K562 (cell line): ENCODE measurements at regions not wholly inside any gene's neighbourhood (a gene's known extent, or its start where the extent isn't known, plus 50 kb on each side); places are given as distances from the start of the nearest gene placed in this dataset.

Experiments
- ATAC-seq: fragments of 200-7000 bp; cut with Tn5 transposase; 3 replicates; pipeline ENCODE4 v1.9.1; 2020; ENCODE audit warnings: moderate library complexity
- BruUV-seq: library from RNA; stranded (reverse); fragments of 400-500 nt; replicated peaks from 2 replicates; lab custom pipeline; 2021; lab: Mats Ljungman, UMichigan
- CTCF ChIA-PET: fragments of 300-600 bp; formaldehyde crosslinking; extraction: SDS; loops from one replicate; lab custom pipeline; 2021; ENCODE audit warnings: low intra/inter-chr PET ratio; lab: Yijun Ruan, JAX
- POLR2A ChIA-PET: fragments of 300-600, 350-650 bp; sonication (Branson Sonifier 250); formaldehyde crosslinking; extraction: SDS; loops from one replicate; lab custom pipeline; 2021; ENCODE audit warnings: antibody characterized with exemption, inconsistent platforms; lab: Yijun Ruan, JAX
- DNase-seq, 4 experiments: peaks; one replicate each; pipeline versions ENCODE4 v3.0.0 to v3.0.0-alpha.2; 2011 to 2018; ENCODE audit warnings: low spot score in 3 of 4, mixed read lengths in 3 of 4; ENCODE audit errors: extremely low read depth in 1 of 4
- FAIRE-seq: peaks from 2 replicates; lab custom pipeline; 2011; peaks lifted over from hg19 to GRCh38; lab: Jason Lieb, UNC
- H2AFZ ChIP-seq: 2 replicates; pipeline ENCODE4 v1.6.0; 2011; ENCODE audit warnings: low read depth, low read length, control low read depth, inconsistent platforms
- H3K27ac ChIP-seq: fragments of 200-600 bp; 3 replicates; pipeline ENCODE4 v1.8.0; 2011; ENCODE audit warnings: low read depth, mild to moderate bottlenecking, control low read depth, inconsistent platforms, low read length, moderate library complexity, mixed read lengths; ENCODE audit errors: extremely low read depth
- H3K27me3 ChIP-seq, 2 experiments: fragments of 300-600 bp in 1 of 2; 2 replicates in 1 of 2; 3 replicates in 1 of 2; pipeline versions ENCODE4 v1.6.0 to v1.8.0; 2011; ENCODE audit warnings: inconsistent platforms in 2 of 2, low read length in 2 of 2, mild to moderate bottlenecking in 1 of 2, mixed read lengths in 1 of 2, moderate library complexity in 1 of 2; ENCODE audit not compliant: control insufficient read depth in 2 of 2, insufficient read depth in 2 of 2
- H3K36me3 ChIP-seq: fragments of 300-600 bp; 3 replicates; pipeline ENCODE4 v1.8.0; 2011; ENCODE audit warnings: mild to moderate bottlenecking, low read length, inconsistent platforms; ENCODE audit not compliant: control insufficient read depth, insufficient read depth
- H3K4me1 ChIP-seq, 2 experiments: fragments of 200-600 bp in 1 of 2; replicated peaks in 1 of 2; 2 replicates in 1 of 2; 3 replicates in 1 of 2; pipeline versions ENCODE4 v1.5.1 to v1.8.0; 2011; ENCODE audit warnings: inconsistent platforms in 2 of 2, low read length in 2 of 2, mild to moderate bottlenecking in 1 of 2, mixed read lengths in 1 of 2, moderate library complexity in 1 of 2; ENCODE audit not compliant: control insufficient read depth in 2 of 2, insufficient read depth in 2 of 2
- H3K4me2 ChIP-seq: 2 replicates; pipeline ENCODE4 v1.6.1; 2011; ENCODE audit warnings: low read length, control low read depth, inconsistent platforms, mixed read lengths; ENCODE audit not compliant: insufficient read depth
- H3K4me3 ChIP-seq: fragments of 200-600 bp; sonication (generic), shearing (Covaris generic); 2 replicates; pipeline ENCODE4 v1.5.1; 2016; ENCODE audit warnings: control low read depth, inconsistent platforms
- H3K79me2 ChIP-seq: fragments of 200-600 bp; 3 replicates; pipeline ENCODE4 v1.8.0; 2011; ENCODE audit warnings: low read length, inconsistent platforms; ENCODE audit not compliant: control insufficient read depth, insufficient read depth
- H3K9ac ChIP-seq, 2 experiments: 2 replicates each; pipeline versions ENCODE4 v1.6.0 to v1.6.1; 2011; ENCODE audit warnings: low read depth in 2 of 2, low read length in 2 of 2, control low read depth in 1 of 2, inconsistent platforms in 1 of 2, mild to moderate bottlenecking in 1 of 2, mixed read lengths in 1 of 2; ENCODE audit not compliant: insufficient read depth in 1 of 2
- H3K9me1 ChIP-seq: one replicate; pipeline ENCODE4 v1.6.0; 2011; ENCODE audit warnings: inconsistent platforms, mild to moderate bottlenecking, low read length, moderate library complexity; ENCODE audit not compliant: control insufficient read depth, insufficient read depth
- H3K9me3 ChIP-seq: replicated peaks from 2 replicates; pipeline ENCODE4 v1.5.1; 2011; ENCODE audit warnings: low read depth, low read length, inconsistent platforms; ENCODE audit not compliant: control insufficient read depth, insufficient read depth
- H4K20me1 ChIP-seq: replicated peaks from 2 replicates; pipeline ENCODE4 v1.6.1; 2011; ENCODE audit warnings: low read length, inconsistent platforms, mixed read lengths; ENCODE audit not compliant: control insufficient read depth, insufficient read depth
- CBFB ChIP-seq: sonication (generic); formaldehyde crosslinking; IDR thresholded peaks from 2 replicates; pipeline ENCODE4 v1.4.0; 2020; ENCODE audit warnings: mild to moderate bottlenecking, missing genetic modification reagents
- CREB1 ChIP-seq, 2 experiments: sonication (generic) in 1 of 2; formaldehyde crosslinking in 1 of 2; IDR thresholded peaks; 2 replicates each; pipeline versions ENCODE4 v1.6.1 to v1.8.0; 2012 to 2022; ENCODE audit warnings: inconsistent platforms in 1 of 2, mild to moderate bottlenecking in 1 of 2, missing genetic modification reagents in 1 of 2, moderate library complexity in 1 of 2
- ETV5 ChIP-seq: sonication (generic); formaldehyde crosslinking; IDR thresholded peaks from 2 replicates; pipeline ENCODE4 v1.4.0; 2020; ENCODE audit warnings: low read depth, mild to moderate bottlenecking, missing genetic modification reagents
- FOS ChIP-seq: IDR thresholded peaks from 3 replicates; pipeline ENCODE4 v1.6.1; 2011; ENCODE audit not compliant: insufficient read length; ENCODE audit errors: extremely low read depth
- FOXA3 ChIP-seq, 2 experiments: fragments of 450-650 bp in 1 of 2; sonication (generic) in 1 of 2; formaldehyde crosslinking; IDR thresholded peaks in 1 of 2; conservative IDR thresholded peaks in 1 of 2; 2 replicates each; pipeline versions ENCODE4 v1.4.0 to v1.8.0; 2020 to 2022; ENCODE audit warnings: mild to moderate bottlenecking in 2 of 2, missing genetic modification reagents in 1 of 2
- GABPA ChIP-seq: fragments of 200-800 bp; sonication (Bioruptor generic); conservative IDR thresholded peaks from 2 replicates; pipeline ENCODE4 v1.6.1; 2016; ENCODE audit warnings: low read depth, missing genetic modification characterization, missing compliant biosample characterization
- HDAC1 ChIP-seq, 2 experiments: fragments of 450-650 bp; IDR thresholded peaks; 2 replicates each; pipeline ENCODE4 v1.6.1; 2016 to 2017; ENCODE audit warnings: inconsistent platforms in 1 of 2, mild to moderate bottlenecking in 1 of 2, moderate library complexity in 1 of 2
- KLF6 ChIP-seq: fragments of 250-450 bp; sonication (Bioruptor Pico); IDR thresholded peaks from 2 replicates; pipeline ENCODE4 v1.4.0; 2020; ENCODE audit warnings: mild to moderate bottlenecking, moderate library complexity, borderline replicate concordance
- SAFB ChIP-seq: fragments of 200-400 bp; formaldehyde crosslinking; IDR thresholded peaks from 2 replicates; pipeline ENCODE4 v1.6.1; 2017; ENCODE audit warnings: low read depth, low read length, borderline replicate concordance
- ZNF408 ChIP-seq: fragments of 250-450 bp; sonication (Bioruptor Pico); IDR thresholded peaks from 2 replicates; pipeline ENCODE4 v1.4.0; 2020; ENCODE audit warnings: low read depth, mild to moderate bottlenecking, moderate library complexity
- ZNF766 ChIP-seq: fragments of 200-800 bp; sonication (Bioruptor generic); conservative IDR thresholded peaks from 2 replicates; pipeline ENCODE4 v1.6.1; 2016; ENCODE audit warnings: missing genetic modification characterization, missing compliant biosample characterization
- WGBS: fragments of 100-300 bp; shearing (Covaris generic); methylation state at CpG from one replicate; pipeline ENCODE4 v1.1.6; 2016; ENCODE audit warnings: low coverage, mixed read lengths; ENCODE audit not compliant: insufficient coverage; ENCODE audit errors: missing lambda C conversion rate; 5-methylcytosine and 5-hydroxymethylcytosine counted together
- in situ Hi-C: fragments of 300-500 bp; cut with MboI; formaldehyde crosslinking; loops from 4 replicates; pipeline ENCODE4 v1.15.0; 2018; ENCODE audit warnings: inconsistent platforms, mixed read lengths
- intact Hi-C: fragments of 100-400 bp; cut with micrococcal nuclease; formaldehyde crosslinking; loops from 2 replicates; pipeline ENCODE4 v1.14.2; 2022
- TF ChIP-seq, protein P1 (sequence below): fragments of 450-650 bp; IDR thresholded peaks from 2 replicates; pipeline ENCODE4 v1.6.1; 2016; ENCODE audit warnings: antibody characterized with exemption
- TF ChIP-seq, protein P2 (sequence below), 2 experiments: fragments of 450-650 bp; formaldehyde crosslinking in 1 of 2; IDR thresholded peaks; 2 replicates each; pipeline versions ENCODE4 v1.4.0 to v1.6.1; 2014 to 2020; ENCODE audit warnings: mild to moderate bottlenecking in 2 of 2, borderline replicate concordance in 1 of 2, low read depth in 1 of 2

DNA sequence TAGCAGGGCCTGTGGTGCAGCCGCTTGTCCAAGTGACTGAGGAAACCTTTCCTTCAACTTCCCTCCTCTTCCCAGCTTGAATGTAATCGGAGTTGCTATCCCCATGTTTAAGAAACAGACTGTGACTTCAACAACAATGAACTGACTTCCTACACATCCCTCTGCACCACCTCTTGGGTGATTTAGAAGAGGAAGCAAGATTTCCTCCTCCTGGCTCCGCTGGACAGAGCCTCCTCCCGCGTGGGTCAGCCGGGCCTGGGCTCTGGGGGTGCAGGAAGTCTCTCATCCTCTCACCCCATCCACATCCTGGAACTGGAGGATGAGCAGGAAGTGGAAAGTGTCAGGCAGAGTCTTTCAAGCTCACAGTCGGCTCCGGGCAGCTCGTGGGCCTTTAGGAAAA is 84.3 kb downstream of the GATA6 start:
- FAIRE-seq (no peak), ATAC-seq (peak; percentile 22; the same call in 2 of the 3 replicates)
- in situ Hi-C loops, result no loop called here
- TF ChIP-seq, protein P1, sequence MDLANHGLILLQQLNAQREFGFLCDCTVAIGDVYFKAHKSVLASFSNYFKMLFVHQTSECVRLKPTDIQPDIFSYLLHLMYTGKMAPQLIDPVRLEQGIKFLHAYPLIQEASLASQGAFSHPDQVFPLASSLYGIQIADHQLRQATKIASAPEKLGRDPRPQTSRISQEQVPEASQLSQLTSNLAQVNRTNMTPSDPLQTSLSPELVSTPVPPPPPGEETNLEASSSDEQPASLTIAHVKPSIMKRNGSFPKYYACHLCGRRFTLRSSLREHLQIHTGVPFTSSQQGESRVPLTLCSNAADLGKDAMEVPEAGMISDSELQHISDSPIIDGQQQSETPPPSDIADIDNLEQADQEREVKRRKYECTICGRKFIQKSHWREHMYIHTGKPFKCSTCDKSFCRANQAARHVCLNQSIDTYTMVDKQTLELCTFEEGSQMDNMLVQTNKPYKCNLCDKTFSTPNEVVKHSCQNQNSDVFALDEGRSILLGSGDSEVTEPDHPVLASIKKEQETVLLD, result no peak
- TF ChIP-seq CREB1 (IDR thresholded peaks at IDR 0.05), result no peak
- TF ChIP-seq CREB1 (CRISPR knock-in tag; IDR thresholded peaks at IDR 0.05), result no peak
- TF ChIP-seq GABPA (tag), result peak; percentile 60
- no peak for TF ChIP-seq CBFB (CRISPR knock-in tag)
- TF ChIP-seq FOS, result no peak
- TF ChIP-seq HDAC1 (IDR thresholded peaks at IDR 0.05), result no peak
- TF ChIP-seq KLF6 (CRISPR knock-in tag), result no peak
- TF ChIP-seq ETV5 (CRISPR knock-in tag), result no peak
- TF ChIP-seq ZNF408 (CRISPR knock-in tag), result no peak
- TF ChIP-seq ZNF766 (CRISPR knock-in tag), result no peak
- TF ChIP-seq, protein P2, sequence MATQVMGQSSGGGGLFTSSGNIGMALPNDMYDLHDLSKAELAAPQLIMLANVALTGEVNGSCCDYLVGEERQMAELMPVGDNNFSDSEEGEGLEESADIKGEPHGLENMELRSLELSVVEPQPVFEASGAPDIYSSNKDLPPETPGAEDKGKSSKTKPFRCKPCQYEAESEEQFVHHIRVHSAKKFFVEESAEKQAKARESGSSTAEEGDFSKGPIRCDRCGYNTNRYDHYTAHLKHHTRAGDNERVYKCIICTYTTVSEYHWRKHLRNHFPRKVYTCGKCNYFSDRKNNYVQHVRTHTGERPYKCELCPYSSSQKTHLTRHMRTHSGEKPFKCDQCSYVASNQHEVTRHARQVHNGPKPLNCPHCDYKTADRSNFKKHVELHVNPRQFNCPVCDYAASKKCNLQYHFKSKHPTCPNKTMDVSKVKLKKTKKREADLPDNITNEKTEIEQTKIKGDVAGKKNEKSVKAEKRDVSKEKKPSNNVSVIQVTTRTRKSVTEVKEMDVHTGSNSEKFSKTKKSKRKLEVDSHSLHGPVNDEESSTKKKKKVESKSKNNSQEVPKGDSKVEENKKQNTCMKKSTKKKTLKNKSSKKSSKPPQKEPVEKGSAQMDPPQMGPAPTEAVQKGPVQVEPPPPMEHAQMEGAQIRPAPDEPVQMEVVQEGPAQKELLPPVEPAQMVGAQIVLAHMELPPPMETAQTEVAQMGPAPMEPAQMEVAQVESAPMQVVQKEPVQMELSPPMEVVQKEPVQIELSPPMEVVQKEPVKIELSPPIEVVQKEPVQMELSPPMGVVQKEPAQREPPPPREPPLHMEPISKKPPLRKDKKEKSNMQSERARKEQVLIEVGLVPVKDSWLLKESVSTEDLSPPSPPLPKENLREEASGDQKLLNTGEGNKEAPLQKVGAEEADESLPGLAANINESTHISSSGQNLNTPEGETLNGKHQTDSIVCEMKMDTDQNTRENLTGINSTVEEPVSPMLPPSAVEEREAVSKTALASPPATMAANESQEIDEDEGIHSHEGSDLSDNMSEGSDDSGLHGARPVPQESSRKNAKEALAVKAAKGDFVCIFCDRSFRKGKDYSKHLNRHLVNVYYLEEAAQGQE (IDR thresholded peaks at IDR 0.05; ENCODE audit: borderline replicate concordance), result peak; percentile 32; the same call in 1 of the 2 replicates
- TF ChIP-seq, protein P2 (CRISPR knock-in tag; IDR thresholded peaks at IDR 0.05; ENCODE audit: low read depth), result peak; percentile 35; the same call in 1 of the 2 replicates
- TF ChIP-seq SAFB, result no peak
- no peak for TF ChIP-seq FOXA3 (CRISPR knock-in tag; conservative IDR thresholded peaks at IDR 0.05 in 1 of 2, IDR thresholded peaks at IDR 0.05 in 1 of 2)

More for the DNA sequence above, 84.3 kb downstream of the GATA6 start:
- Histone ChIP-seq H3K4me3 (no peak overlapping the region), H2AFZ (peak overlapping the region; percentile 37; the same call in 1 of the 2 replicates), H3K79me2 (no peaks in the 10 kb centered on the region), H3K36me3 (no peaks in the 10 kb centered on the region), H3K9me1 (no peaks in the 10 kb centered on the region), H3K27ac (no peak overlapping the region), H3K4me1 (no peaks in the 10 kb centered on the region), H3K9me3 (no peaks in the 10 kb centered on the region), H3K27me3 (peaks cover 20 to 33% of the 10 kb centered on the region in 2 experiments), H3K4me2 (no peak overlapping the region), H3K9ac (no peak overlapping the region), H4K20me1 (no peaks in the 10 kb centered on the region)
- intact Hi-C loops, result no loop called here
- 5% methylated on average over 9 of the region's 9 CpGs for WGBS
- BruUV-seq, result no TSS peak
- ChIA-PET POLR2A (interaction anchor here (0.7 to 1.3 kb wide), 2 partner anchors 12 to 15 kb away, joined by 3 read pairs; no protein-coding TSS in a partner anchor), CTCF (no interaction called here)
- no peak for DNase-seq
